Muscle of arm (tissue), 1 donor: ENCODE measurements at regions not wholly inside any gene's neighbourhood (a gene's known extent, or its start where the extent isn't known, plus 50 kb on each side); places are given as distances from the start of the nearest gene placed in this dataset.
"Not testable (repeated sequence)": the region's sequence is repeated elsewhere in the genome, so short reads cannot be mapped to it uniquely, and the experiment has no call there.

Experiments used
- DNase-seq: peaks from one replicate; pipeline ENCODE4 v3.0.0-alpha.2; 2013

GRCh38 chr9:83191154-83191553 is 128.2 kb upstream of the RASEF start:
- DNase-seq = no peak

GRCh38 chr9:83189026-83189425 is 126.1 kb upstream of the RASEF start:
- DNase-seq = not testable (repeated sequence)

GRCh38 chr9:83188277-83188676 is 125.3 kb upstream of the RASEF start:
- DNase-seq = no peak

- DNase-seq = no peak
Observed at GRCh38 chr9:83186155-83186737, 123.3 kb upstream of the RASEF start.

- DNase-seq = no peak
Observed at GRCh38 chr9:83185488-83186154, 122.7 kb upstream of the RASEF start.

- DNase-seq = peak; percentile 9
Observed at GRCh38 chr9:83183621-83184020, 120.7 kb upstream of the RASEF start.

- no peak for DNase-seq
Observed at GRCh38 chr9:83182071-83182470, 119.1 kb upstream of the RASEF start.

- DNase-seq = no peak
Observed at GRCh38 chr9:83178717-83179116, 115.8 kb upstream of the RASEF start.

GRCh38 chr9:83177747-83178146 is 114.8 kb upstream of the RASEF start:
- no peak for DNase-seq

- DNase-seq = no peak
Observed at GRCh38 chr9:83167126-83167525, 104.2 kb upstream of the RASEF start.

- no peak for DNase-seq
Observed at GRCh38 chr9:83166372-83166771, 103.4 kb upstream of the RASEF start.

- no peak for DNase-seq
Observed at GRCh38 chr9:83155733-83156132, 92.8 kb upstream of the RASEF start.

- no peak for DNase-seq
Observed at GRCh38 chr9:83154821-83155220, 91.9 kb upstream of the RASEF start.

GRCh38 chr9:83154087-83154736 is 91.3 kb upstream of the RASEF start:
- DNase-seq = no peak

- DNase-seq = no peak
Observed at GRCh38 chr9:83153030-83153429, 90.1 kb upstream of the RASEF start.

GRCh38 chr9:83151627-83152137 is 88.7 kb upstream of the RASEF start:
- DNase-seq = no peak

GRCh38 chr9:83147315-83148149 is 84.6 kb upstream of the RASEF start:
- no peak for DNase-seq

- DNase-seq = no peak
Observed at GRCh38 chr9:83146325-83146724, 83.4 kb upstream of the RASEF start.

GRCh38 chr9:83144492-83144891 is 81.5 kb upstream of the RASEF start:
- no peak for DNase-seq

- DNase-seq = no peak
Observed at GRCh38 chr9:83142389-83142788, 79.4 kb upstream of the RASEF start.

- no peak for DNase-seq
Observed at GRCh38 chr9:83141887-83142286, 78.9 kb upstream of the RASEF start.

- no peak for DNase-seq
Observed at GRCh38 chr9:83140061-83140460, 77.1 kb upstream of the RASEF start.
